ENCODE measurements at regions not wholly inside any gene's neighbourhood (a gene's known extent, or its start where the extent isn't known, plus 50 kb on each side); places are given as distances from the start of the nearest gene placed in this dataset.

DNA sequence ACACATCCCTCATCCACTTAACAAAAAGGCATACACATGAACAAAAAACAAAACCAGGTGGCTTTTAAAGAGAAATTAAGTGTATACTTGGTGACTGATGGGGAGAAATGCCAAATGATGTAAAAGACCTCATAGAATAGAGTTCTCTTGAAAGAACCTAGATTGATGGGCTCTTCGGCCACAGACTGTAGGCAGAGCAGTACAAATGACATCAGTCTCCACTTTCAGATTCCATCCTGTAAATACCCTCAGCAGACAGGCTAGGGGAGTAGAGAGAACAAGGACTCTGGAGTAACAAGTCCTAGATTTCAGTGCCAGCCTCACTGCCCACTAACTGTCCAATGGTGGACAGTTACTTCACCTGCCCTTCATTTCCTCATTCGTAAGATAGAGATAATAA is 203.8 kb downstream of the MZT1 start:
- DNase-seq: no peak

DNA sequence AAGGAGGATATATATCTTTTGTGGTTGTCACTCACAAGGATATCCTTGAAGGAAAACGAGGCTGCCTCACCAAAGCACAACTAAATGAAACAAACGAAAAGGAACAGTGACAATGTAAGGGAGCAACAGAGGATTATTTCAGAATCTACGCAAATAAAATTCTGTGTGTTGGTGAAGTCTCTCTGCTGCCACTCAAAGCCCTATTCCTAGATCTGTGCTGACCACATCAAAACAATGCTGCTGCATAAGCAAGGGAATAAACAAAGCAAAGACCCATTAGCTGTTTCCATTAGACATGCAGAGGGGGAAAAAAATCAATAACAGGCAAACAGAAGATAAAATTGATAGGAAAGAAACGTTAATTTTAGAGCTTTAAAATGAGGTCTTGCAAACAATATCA is 204.4 kb downstream of the MZT1 start:
- DNase-seq: no peak

DNA sequence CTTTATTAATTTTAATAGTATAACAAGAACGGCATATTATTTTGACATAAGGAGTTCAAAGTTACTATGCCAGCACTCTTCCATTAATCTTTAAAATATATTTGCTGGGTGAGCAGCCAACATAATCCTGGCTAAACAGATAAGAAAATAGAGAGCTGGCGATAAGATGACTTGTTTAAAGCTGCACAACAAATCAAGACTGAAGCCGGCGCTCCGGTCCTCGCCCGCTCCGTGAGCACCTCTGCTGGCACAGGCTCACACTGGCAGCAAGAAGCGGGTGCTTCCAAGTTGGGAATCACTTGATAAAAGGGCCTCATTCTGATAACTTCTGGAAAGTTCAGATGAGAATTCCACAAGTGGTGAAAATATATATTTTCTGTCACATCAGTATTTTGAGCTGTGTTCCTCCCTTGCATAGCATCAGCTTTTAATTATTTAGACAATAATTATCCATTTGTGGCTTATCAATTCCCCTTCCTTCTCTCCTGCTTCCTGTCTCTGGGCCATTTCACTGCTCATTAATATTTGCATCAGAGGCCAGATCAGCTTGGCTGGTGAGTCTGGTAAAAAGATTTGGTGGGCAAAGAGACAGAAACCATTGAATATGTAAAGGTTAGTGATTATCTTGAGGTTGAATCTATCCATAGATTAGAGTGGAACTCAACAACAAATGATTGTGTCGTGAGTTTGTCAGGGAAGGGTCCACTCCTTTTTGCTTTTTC is 205.3 kb downstream of the MZT1 start:
- DNase-seq: no peak

DNA sequence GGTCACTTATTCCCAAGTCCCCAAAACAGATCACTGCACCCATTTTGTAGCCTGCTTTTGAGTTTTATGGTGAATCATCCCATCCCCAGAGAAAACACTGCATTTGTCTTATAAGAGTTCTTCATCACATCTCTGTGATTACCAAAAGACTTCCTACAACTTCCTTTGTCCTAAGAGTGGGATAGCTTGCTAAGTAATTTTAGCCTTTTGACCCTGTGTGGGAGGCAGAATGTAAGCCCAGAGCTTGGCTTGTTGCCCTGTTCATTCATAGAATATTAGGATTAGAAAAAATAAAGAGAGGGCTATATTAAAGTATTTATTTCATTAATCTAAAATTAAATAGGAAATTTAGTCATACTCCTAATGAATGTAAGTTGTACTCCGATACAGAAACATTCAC is 213.3 kb downstream of the MZT1 start:
- no peak for DNase-seq

DNA sequence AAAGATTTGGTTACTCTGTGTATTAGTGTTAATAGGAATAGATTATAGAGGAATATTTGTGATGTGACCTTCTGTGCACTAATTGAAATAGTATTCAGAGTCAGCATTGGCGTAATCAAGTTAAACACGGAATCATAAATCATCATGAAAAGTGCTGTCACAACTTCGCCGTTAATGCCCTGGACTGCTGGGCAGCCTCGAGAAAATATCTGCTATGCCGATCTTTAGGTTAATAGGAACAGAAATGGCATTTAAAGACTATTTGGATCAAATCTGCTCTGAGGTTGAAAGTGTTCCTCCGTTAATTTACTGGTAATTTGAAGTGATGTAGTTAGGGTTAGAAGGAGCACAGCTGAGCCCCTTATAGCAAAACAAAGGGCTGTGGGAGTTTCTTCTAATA is 219.0 kb downstream of the MZT1 start:
- no peak for DNase-seq

DNA sequence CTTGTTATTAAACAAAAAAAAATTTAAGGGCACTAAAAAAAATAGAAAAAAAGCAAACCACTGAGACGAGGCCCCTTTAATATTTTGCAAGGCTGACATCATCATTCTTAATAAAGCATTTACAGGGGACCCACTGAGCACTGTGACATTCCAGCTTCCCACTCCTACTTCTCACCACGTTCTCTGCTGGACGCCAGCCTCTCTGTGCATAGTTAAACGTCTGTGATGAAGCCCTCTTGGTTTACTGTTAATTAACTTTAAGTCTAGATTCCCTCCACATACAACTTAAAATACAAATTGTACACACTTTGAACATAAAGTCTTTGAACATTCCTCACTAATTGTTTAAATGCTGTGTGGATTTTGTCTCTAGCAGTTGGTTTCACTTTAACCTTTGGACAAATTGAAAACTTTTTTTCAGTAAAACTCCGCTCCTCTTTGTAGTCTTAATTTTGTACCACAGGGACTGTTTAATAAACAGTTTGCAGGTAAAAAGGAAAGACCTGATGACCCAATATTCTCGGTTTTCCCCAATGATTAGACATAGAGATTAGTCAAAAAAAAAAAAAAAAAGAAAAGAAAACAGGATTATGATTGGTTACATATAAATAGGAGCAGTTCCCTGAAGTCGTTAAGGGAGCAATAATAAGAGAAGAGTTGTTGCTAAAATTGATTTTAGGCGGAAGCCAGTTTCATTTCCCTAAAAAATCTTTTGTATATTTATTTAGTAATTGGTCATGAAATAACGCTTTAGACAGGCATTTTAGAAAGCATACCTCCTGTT is 219.8 kb downstream of the MZT1 start:
- DNase-seq: no peak

DNA sequence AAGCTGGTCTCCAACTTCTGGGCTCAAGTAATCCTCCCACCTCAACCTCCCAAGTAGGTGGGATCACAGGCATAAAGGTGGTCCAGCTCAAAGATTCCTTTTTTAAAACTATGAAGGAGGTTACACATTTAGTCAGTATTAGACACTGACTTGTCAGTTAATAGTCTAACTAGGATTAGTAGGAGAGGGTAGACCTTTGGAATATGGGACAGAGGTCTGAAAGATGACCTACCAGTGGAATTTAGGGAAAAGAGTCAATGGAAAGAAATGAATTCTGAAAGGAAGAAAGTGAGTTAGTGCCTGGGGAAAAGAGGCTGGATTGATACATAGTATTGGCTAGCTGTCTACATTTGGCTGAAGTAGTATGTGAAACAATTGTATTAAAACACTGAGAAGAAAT is 220.7 kb downstream of the MZT1 start:
- no peak for DNase-seq

DNA sequence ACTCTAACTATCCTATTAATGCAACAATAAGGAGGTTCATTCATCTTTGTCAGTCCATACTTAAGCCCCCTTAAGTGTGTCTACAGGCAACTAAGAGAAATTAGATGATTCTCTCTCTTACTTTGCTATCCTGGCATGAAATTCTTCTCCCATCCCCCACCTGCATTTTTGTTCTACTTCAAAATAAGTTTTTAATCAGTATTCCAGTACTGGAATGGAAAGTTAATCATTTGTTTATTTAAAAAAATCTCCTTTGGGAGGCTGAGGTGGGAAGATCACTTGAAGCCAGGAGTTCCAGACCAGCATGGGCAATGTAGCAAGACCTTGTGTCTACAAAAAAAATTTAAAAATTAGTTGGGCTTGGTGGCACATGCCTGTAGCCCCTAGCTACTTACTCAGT is 222.1 kb downstream of the MZT1 start:
- DNase-seq: no peak

DNA sequence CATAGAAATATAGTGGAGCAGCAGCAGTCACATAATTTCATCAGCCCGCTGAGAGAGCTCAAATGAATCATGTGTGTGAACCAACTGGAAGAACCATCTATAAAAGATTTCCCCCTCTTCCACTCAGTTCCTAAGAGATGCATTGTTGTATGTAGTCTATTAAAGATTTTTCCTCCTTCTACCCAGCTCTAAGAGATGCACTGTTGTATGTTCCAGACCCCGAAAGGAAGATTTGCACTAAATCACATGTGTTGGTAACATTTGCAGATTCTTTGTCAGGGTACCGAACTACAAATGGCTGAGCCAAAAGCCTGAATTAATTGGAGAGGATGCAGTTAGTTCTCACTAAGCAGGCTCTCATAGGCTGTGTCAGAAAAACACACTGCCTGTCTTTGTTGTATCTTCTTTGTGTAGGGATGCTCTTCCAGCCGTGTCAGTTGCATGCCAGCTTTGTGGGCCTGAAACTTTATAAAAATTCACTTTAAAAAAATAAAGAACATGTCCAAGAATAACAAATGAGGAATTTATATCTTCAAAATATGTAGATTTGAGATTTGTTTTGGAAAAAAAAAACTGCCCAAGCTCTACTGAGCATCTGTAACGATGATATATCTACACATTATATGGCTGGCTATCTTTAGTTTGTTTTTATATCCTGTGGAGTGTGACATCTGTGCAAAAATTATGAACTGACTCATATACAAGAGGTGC is 223.1 kb downstream of the MZT1 start:
- DNase-seq: no peak

DNA sequence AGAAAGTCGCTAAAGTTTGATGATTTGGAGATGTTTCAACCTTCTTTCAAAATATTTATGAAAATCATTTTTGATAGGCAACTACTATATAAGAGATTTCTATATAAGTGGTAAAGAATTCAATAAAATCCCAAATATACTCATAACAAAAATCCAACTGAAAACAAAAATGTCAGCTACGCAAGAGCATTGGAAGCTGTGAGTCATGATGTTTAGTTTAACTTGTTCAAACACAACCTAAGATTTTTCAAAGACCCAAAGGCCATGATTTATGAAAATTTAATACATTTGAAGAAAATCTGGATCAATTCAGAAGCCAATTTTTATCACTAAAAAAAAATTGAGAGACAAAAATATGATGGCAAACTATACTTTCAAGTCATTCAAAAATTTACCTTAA is 226.6 kb downstream of the MZT1 start:
- DNase-seq: no peak

DNA sequence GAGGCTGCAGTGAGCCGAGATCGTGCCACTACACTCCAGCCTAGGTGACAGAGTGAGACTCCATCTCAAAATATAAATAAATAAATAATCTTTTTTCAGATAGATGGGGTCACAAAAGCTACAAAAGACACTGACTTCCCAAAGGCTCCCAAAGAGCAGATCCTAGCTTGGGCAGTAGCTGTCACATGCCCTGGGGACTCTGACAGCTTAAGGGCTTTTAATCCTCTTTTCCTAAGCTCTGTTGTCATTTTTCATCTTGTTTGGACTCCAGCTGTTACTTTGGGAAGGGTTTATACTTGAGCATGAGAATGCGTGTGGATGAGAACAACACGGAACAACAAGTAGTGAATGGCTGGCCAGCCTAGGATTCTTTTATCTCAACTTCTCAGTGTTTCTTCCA is 231.7 kb downstream of the MZT1 start:
- no peak for DNase-seq

DNA sequence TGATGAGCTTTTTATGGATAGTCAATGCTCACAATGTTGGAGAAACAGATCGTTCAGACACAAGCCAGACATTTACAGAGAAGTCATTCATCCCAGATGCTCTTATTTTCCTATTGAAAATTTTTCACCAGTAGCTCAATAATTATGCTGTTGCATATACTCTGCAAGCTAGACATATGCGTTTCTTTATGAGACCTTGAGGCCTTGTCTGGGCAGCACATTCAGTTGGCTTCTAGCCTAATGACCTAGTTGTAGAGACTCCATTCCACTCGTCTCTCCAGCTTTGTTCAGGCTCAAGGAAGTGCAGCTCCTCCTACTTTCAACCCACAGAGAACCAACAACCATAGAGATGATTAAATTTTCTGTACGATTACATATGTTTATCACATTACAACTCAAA is 237.7 kb downstream of the MZT1 start:
- no peak for DNase-seq

DNA sequence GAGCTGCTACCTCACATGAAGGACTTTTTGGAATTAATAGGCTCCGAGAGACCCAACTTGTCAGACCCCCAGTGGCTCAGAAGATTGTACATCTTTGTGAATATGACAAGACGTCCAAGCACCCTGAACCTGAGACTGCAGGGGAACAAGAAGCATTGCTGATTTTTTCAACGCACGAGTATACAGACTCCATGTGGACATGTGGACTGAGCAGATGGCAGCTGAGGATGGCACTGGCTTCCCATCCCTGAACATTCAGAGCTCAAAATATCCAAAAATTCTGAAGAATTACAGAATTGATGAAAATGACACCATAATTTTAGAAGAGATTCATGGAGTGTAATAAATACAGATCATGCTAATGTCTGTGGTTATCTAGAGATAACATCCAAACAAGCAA is 254.1 kb downstream of the MZT1 start:
- DNase-seq: no peak

DNA sequence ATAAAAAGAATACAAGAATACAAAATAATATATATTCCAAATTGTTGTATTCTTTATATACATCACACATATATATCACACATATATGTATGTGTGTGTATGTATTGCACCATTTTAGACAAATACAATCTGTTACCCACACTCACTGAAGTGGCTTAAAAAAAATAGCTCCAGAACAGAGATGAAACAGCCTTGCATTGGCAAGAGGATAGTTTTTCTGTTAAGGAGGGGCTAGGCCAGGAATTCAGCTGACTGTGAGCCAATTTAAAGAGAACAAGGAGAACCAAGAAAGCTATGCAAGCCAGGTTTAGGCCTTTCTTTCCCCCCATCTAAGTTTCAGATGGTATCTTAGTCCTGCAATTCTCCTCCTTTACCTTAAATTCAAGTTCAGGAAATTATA is 257.5 kb downstream of the MZT1 start:
- no peak for DNase-seq

DNA sequence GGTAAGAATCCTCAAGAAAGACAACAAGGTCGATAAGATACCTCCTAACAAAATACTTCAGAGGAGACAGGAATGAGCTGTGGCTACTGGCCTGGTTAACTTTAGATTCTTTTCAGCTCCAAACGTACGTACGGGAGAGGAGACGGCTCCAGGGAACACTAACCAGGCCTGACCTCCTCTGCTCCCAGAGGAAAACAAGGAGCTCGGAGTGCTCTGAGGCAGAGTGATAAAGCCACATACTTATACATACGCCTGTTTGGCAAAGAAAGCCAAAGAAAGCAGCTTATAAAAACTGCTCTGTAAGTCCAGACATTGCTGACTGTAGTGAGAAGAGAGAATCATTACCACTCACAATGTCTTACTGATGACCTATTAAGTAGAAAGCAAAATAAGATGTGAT is 263.9 kb downstream of the MZT1 start:
- DNase-seq: no peak

DNA sequence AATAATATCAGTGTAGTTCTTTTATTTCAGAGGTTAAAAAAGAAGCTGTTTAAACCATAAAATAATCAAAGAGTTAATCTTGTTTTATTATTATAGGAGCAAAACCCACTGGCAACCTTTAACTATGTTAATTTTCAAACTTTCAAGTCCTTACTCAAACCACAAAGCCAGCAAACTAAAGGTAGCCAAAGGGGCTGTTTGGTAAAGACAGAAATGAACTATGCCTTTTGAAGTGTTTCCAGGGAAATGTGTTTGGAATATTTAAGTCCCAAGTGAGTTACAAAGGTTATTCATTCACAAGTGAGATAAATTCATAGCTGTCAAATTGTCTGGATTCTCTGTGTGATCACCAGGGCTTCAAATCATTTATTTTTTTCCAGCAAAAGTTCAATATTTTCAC is 264.7 kb downstream of the MZT1 start:
- DNase-seq: no peak

DNA sequence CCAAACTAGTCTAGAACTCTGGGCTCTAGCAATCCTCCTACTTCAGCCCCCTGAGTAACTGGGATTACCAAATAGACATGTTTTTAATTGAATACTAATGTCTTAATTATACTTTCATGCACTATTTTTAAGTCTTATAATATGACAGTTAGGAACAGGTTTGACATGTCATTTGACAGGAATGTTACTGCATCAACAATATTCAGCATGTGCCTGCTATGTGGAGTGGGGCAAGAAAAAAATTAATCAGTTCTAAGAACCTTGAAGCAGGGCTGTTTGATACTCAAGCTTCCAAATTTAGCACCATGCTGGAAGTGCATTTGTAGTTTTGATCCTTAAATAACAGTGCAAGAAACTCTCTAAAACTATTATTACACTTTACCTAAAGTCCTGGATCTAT is 265.3 kb downstream of the MZT1 start:
- DNase-seq: no peak

DNA sequence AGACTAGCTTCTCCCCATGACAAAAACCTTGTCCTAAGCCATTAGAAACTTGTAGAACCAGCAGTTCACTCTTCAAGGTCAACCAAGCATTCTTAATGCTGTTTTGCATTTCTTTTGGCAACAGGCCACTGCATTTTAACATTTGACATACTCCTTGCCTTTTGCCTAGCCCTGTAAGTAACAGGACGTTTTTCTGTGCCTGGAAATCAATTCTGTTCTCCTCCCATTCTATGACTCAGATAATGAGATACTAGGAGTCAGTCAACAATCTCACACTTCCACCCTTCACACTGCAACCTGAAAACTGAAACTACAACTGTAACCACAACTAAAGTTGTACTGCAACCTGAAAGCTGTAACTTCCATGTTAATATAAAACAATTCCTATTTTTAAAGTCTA is 268.7 kb downstream of the MZT1 start:
- no peak for DNase-seq

DNA sequence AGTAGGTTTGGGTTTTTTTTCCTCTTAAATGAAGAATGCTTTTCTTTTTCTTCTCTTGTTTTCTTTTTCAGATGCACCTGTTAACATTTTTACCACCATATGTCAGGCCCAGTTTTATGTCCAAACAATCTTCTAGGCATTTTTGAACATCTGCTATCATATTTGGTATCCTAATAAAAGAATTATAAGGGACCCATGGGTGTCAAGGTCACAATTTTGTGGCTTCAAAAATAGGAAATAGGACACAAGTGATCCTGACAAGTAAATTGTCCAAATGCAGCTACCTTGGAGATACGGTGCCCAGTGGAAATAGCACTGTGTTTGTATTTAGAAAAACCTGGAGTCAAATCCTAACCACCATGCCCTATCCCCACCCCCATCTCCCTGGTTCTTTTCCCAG is 270.3 kb downstream of the MZT1 start:
- DNase-seq: no peak

DNA sequence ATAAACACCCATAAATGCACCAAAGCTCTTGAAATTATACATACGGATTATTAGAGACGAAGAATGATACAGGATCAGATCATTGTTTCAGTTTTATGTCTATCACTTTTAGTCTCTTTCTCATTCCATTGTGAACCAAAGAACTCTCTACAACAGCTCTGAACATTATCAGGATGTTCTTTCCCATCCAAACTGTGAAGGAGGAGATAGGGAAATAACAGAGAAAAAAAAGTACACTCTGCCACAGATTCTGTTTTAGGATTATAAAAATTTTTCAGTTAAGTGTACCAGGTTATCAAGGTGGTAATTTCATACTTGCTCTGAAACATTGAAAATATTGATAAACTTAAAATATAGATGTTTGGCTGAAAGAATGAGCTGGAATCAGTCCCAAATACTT is 270.9 kb downstream of the MZT1 start:
- DNase-seq: no peak

DNA sequence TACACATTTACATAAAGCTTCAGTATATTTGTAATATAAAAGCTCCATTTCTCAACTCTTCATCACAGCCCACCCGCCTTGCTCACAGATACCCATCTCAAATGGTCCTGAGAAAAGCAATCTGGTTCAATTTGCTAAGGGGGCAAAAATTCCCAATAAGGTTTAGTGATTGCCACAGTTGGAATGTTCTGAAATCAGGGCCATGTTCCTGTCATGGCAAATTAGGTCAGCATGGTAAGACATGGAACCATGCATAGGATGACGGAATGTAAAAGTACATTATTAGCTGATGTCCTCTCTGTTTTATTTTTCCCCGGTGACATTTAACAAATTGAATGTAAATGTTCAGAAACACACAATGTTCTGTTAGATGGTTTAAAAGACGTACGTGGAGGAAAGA is 274.3 kb downstream of the MZT1 start:
- no peak for DNase-seq

DNA sequence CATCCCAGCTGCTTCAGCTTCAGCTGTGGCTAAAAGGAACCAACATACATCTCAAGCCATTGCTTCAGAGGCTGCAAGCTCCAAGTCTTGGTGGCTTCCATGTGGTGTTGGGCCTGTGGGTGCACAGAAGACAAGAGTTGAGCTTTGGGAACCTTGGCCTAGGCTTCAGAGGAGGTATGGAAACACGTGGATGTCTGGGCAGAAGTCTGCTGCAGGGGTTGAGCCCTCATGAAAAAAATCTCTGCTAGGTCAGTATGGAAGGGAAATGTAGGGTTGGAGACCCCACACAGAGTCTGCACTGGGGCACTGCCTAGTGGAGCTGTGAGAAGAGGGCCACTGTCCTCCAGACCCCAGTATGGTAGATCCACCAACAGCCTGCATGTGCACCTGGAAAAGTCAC is 279.3 kb downstream of the MZT1 start:
- no peak for DNase-seq

DNA sequence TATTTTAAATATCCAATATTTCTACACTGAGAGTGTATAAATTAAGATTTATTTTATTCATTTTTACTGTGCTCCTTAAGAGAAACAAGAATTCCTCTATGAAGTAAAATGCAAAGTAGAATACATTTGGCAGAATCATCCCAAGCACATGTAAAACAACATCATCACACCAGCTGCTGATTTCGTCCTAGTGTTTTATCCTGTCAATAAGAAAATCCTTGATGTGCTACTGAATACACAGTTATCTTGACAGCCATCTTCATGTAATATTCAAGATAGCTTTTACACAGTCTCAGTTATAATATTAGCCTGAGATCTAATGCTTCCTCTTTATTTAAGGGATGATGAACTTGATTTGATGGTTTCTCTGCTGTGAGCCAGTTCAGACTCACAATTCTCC is 282.4 kb downstream of the MZT1 start:
- DNase-seq: no peak

DNA sequence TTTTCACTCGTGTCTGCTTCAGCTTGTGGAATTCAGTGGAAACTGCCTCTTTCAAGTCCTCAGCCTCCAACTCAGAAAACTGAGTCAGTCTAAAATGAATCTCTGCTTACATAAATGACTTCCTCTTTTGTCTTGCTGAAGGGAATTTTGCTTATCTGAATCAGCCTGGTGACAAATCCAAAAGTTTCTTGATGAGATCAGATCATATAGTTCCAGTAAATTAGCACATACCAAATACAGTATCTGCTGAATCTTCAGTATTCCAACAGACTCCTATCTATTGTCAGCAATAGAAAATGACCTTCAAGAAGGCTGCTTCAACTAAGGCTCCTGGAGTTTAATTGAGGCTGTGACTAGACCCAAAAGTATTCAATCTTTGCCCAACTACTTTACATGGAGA is 290.0 kb downstream of the MZT1 start:
- no peak for DNase-seq
